Activated CD4-positive, alpha-beta T cell treated with anti-CD3 and anti-CD28 coated beads for 24 hours (primary cell): ENCODE measurements at regions not wholly inside any gene's neighbourhood (a gene's known extent, or its start where the extent isn't known, plus 50 kb on each side); places are given as distances from the start of the nearest gene placed in this dataset.

Experiments used
- DNase-seq, 2 donors: peaks; one replicate each; pipeline ENCODE4 v3.0.0-alpha.2; 2020; ENCODE audit warnings: low read depth in 2 of 2

- DNase-seq = no peak
Measured at GRCh38 chr4:180688480-180688879, 1554.7 kb upstream of the TENM3 start.

GRCh38 chr4:180694875-180695274, 1548.3 kb upstream of the TENM3 start:
- DNase-seq = no peak

DNA sequence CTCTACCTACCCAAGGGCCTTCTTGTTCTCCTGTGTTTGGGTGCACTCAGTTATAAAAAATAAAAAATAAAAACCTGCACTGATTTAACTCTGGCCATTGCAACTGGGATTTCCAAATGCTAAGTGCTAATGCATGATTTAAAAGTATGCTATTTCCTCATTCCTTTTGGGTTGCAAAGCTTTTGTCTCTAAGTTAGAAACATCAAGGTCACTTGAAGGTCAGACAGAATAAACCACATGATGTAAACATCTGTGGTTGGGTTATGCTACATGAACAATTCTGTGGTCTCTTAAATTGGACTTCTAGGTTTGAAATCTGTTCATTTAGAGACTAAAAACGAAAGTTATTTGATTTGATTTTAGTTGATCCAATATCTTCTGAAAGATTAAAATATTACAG, 1547.4 kb upstream of the TENM3 start:
- no peak for DNase-seq

GRCh38 chr4:180696460-180697092, 1546.6 kb upstream of the TENM3 start:
- DNase-seq = no peak

DNA sequence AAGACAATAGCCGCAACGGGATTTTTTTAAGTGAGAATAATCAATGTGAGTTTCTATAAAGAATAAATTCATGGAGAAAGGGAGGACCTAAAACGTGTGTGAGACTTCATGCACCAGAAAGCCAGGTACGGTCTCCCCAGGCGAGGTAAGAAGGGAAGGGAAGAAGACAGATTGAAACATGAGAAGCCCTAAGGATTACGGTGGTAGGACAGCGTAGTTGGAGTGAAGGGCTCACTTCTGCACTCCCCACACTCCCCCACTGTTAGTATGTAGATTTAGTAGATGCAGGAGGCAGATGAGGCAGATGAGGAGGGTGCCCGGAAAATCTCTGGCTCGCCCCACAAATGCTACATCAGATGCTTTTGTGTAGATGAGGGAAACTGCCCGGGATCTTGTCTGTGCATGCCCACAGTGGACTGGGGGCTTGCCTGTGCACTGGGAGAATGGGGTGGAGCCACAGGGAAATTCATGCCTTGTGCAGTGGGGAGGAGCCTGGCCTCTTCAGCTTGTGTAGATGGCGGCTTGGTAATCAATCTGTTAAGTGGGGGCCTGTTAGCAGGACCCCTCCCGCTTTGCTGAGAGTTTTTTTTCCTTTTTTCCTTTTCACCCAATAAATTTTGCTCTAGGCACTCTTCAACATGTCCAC, 1544.5 kb upstream of the TENM3 start:
- no peak for DNase-seq

DNA sequence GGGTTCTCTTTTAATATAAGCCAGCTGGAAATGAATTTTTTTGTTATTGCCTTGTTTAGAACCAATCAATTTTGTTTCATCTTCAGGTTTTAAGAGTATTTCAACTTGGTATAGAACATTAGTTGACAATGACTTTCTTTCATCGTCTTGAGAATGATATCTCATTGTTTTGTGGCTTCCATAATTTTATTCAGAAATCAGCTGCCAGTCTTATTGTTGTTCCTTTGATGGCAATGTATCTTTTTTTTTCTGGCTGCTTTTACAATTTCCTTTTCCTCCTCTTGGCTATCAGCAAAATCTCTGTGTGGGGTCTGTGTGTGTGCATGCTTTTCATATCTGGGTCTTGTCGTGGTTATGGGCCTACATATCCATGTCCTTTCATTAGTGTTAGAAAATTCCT, 1536.4 kb upstream of the TENM3 start:
- no peak for DNase-seq

GRCh38 chr4:180710628-180711337, 1532.4 kb upstream of the TENM3 start:
- DNase-seq = no peak

GRCh38 chr4:180717451-180718033, 1525.7 kb upstream of the TENM3 start:
- no peak for DNase-seq

DNA sequence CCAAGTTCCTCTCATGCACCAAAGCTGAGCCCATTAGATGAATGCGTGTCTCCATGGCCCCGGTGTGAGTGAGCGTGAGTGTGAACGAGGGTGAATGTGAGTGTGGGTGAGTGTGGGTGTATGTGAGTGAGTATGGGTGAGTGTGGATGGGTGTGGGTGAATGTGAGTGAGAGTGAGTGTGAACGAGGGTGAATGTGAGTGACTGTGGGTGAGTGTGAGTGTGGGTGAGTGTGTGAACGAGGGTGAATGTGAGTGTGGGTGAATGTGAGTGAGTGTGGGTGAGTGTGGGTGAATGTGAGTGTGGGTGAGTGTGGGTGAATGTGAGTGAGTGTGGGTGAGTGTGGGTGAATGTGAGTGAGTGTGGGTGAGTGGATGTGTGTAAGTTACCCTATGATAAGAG, 1521.8 kb upstream of the TENM3 start:
- no peak for DNase-seq

DNA sequence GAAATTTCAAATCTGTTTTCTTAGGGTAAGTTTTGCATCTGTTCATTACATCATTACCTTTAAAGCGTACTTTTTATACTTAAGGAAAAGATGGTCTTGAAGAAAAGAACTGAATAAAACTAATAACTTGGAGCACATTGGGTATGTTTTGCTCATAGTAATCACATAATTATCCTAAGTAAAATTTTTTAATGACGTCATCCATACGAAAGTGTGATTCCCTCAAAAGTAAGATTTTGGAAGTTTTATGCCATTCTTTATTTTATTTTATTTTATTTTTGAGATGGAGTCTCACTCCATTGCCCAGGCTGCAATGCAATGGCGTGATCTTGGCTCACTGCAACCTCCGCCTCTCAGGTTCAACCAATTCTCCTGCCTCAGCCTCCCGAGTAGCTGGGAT, 1516.6 kb upstream of the TENM3 start:
- no peak for DNase-seq

DNA sequence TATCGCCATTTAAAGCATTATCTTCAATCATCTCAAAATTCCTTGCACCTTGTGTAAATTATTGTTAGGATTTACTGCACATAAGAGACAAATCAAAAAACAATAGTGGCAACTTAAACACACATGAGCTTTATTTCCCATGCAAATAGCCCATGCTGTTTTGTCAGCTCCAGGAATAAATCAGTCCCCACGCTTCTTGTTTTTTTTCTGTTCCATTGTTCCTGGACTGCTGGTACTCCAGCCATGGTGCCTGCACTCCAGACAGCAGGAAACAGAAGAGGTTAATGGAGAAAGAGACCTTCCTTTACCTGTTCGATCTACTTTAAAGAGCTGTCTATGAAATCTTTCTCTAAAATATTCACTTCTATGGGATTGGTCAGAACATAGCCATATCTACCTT, 1515.7 kb upstream of the TENM3 start:
- DNase-seq = no peak

- no peak for DNase-seq
Measured at GRCh38 chr4:180734753-180735432, 1508.3 kb upstream of the TENM3 start.

- no peak for DNase-seq
Measured at GRCh38 chr4:180741703-180742102, 1501.5 kb upstream of the TENM3 start.

DNA sequence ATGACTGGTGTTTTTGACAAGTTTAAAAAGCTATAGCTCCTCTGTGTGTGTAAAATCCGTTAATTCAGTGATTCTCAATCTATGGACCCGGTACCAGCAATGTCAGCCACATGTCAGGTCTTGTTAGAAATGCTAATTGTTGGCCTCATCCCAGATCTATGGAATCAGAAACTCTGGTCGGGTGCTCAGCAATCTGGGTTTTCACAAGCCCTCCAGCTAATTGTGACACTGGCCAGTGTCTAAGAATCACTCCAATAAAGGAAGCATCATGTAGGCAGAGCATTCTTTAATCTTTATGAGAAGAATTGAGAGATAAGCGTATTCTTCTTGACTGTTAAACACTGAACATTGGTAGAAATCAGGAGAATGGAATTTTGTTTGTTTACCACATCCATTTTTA, 1498.2 kb upstream of the TENM3 start:
- no peak for DNase-seq

GRCh38 chr4:180751009-180751408, 1492.2 kb upstream of the TENM3 start:
- no peak for DNase-seq

DNA sequence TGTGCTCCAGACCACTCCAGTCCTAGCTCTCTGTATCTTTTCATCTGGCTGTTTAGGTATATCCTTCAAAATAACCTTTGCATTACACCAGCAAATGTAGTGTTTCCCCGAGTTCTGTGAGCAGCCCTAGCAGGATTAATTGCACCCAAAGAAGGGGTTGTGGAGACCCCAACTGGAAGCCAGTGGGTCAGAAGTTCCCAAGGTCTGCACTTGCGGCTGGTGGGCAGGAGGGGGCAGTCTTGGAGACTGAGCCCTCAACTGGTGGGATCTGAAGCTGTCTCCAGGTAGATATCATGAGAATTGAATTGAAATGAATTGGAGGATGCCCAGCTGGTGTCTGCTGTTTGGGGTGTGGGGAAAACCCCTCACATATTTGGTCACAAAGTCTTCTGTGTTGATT, 1485.3 kb upstream of the TENM3 start:
- no peak for DNase-seq

GRCh38 chr4:180766045-180766444, 1477.2 kb upstream of the TENM3 start:
- DNase-seq = no peak

DNA sequence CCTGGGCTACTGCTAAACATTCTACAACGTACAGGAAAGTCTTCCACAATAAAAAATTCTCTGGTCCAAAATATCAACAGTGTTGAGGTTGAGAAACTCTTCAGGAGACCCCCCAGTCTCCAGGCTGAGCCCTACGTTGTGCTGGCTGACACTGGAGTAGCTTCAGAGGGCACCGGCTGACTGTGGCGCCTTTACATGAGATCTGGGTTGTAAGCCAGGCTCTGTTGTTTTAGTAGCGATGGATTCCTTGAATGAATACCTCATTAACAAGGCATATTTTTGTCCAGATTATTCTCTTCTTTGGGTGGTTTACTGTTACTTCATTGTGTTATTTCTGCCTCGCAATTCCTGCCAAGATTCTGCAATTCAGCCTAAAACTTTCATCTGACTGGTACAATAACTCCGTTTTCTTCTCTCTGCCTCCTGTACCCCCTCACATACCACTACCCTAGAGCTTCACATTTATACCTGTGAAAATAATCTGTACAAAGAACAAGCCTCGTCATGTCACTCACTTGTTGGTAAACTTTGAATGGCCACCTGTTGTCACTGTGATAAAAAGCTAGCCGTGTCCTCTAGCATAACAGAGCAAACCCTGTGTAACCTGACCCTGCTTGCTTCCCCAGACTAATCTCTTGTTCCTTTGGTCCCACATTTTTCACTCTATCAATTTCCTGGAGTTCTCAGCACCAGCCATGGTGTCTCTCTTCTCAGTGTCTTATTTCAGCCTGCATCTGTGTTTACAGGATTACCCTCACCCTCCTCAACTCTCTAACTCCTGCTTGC, 1476.1 kb upstream of the TENM3 start:
- DNase-seq = no peak

DNA sequence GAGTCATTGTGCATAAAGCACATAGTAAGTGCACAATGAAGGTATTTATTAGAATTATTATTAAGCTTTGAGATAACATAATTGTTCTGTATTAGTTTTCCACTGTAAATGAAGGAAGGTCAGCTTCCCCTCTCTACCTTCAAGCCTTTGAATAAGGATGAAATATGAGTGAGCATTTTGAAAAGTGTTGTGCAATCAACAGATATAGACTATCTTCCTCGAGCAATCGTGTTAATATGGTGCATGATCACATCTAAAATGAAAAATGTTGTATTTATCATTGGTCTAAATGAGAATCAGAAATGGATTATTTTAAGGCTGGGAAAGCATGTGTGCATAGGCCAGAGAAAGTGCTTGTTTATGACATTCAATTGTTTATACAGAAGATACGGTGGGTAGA, 1474.6 kb upstream of the TENM3 start:
- no peak for DNase-seq

GRCh38 chr4:180769791-180770190, 1473.4 kb upstream of the TENM3 start:
- no peak for DNase-seq

GRCh38 chr4:180770265-180770664, 1472.9 kb upstream of the TENM3 start:
- DNase-seq = no peak

GRCh38 chr4:180784940-180785339, 1458.3 kb upstream of the TENM3 start:
- no peak for DNase-seq
